Adrenal gland (tissue), 9 donors: ENCODE measurements at regions not wholly inside any gene's neighbourhood (a gene's known extent, or its start where the extent isn't known, plus 50 kb on each side); places are given as distances from the start of the nearest gene placed in this dataset.

Experiments used
- DNase-seq, 7 donors: peaks; one replicate each; pipeline ENCODE4 v3.0.0-alpha.2; 2019 to 2020
- H3K27ac ChIP-seq, 5 donors: fragments of 200-600 bp; sonication (generic) in 4 of 5; 1 replicate in 3 of 5; 2 replicates in 2 of 5; pipeline versions ENCODE4 v1.5.1 to v1.8.0; 2016 to 2020; ENCODE audit warnings: mild to moderate bottlenecking in 1 of 5
- H3K27me3 ChIP-seq: fragments of 200-600 bp; 2 replicates; pipeline ENCODE4 v1.8.0; 2021
- H3K36me3 ChIP-seq, 2 donors: fragments of 200-600 bp; replicated peaks in 1 of 2; 1 replicate in 1 of 2; 2 replicates in 1 of 2; pipeline versions ENCODE4 v1.5.1 to v1.8.0; 2018 to 2022
- H3K4me1 ChIP-seq, 2 donors: fragments of 200-600 bp; replicated peaks in 1 of 2; 1 replicate in 1 of 2; 2 replicates in 1 of 2; pipeline versions ENCODE4 v1.5.1 to v1.8.0; 2018 to 2021
- H3K4me3 ChIP-seq, 4 donors: fragments of 200-600 bp; sonication (generic) in 3 of 4; one replicate each; pipeline ENCODE4 v1.5.1; 2016 to 2018
- H3K9me3 ChIP-seq, 3 donors: fragments of 200-600 bp; sonication (generic) in 1 of 3; replicated peaks in 1 of 3; 1 replicate in 2 of 3; 2 replicates in 1 of 3; pipeline versions ENCODE4 v1.5.1 to v1.8.0; 2016 to 2021
- POLR2A ChIP-seq, 2 donors: fragments of 450-650 bp; IDR thresholded peaks; one replicate each; pipeline ENCODE4 v1.6.1; 2017; ENCODE audit warnings: antibody characterized with exemption in 2 of 2, mild to moderate bottlenecking in 2 of 2, moderate library complexity in 1 of 2
- whole genome bisulfite sequencing, 4 donors: extraction: QIAGEN DNeasy Blood & Tissue Kit in 2 of 4; methylation state at CpG; one replicate each; pipeline versions ENCODE4 v1.1.5 to v1.1.7; 2013 to 2017; 5-methylcytosine and 5-hydroxymethylcytosine counted together
- intact Hi-C, 2 donors: fragments of 100-400 bp; cut with DNase I; formaldehyde crosslinking; loops; one replicate each; pipeline versions ENCODE4 v1.14.1 to v1.15.0; 2022 to 2023
- TF ChIP-seq, protein P1 (sequence below), 6 experiments: fragments of 450-650 bp in 4 of 6; fragments of 200-600 bp in 2 of 6; sonication (generic) in 1 of 6; IDR thresholded peaks; 1 replicate in 5 of 6; 2 replicates in 1 of 6; pipeline versions ENCODE4 v1.5.1 to v1.8.0; 2016 to 2021; ENCODE audit warnings: antibody characterized with exemption in 6 of 6, mild to moderate bottlenecking in 2 of 6, moderate library complexity in 1 of 6
- donor health status: healthy with polysubstance abuse.
- donor health status: Bipolar disorder and iron deficiency.
- donor health status: DM: yes; HTN: yes; CAD: no.
- donor health status: DM: no; HTN: no; CAD: no.
- donor health status: DM: no; HTN: no; CAD: no.

DNA sequence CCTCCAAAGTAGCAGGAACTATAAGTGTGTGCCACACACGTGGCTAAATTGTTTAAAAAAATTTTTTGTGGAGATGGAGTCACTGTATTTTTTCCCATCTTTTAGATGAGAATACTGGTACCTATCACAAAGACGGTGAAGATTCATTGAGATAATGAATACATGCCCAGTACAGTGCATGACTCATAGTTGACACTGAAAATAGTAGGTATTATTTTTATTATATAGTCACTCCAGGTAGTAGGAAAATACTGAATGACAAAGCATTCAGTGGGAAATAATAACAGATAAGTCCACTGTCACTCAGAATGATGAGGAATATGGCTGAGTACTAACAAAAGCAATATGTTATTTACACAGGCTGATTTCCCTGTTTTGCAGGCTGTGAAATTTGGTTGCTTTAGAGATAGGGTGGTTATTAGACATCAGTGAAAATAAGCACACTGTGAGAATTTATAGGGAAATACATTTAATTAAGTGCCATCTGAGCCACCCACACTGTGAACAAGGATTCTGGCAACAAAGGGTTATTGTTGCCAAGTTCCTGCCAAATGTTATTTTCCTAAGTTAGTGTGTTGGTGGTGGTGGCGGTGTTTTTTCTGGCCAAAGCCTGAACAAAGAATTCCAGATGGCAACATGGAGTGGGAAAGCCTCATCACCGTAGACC lies 129.8 kb upstream of the FOXQ1 start:
- no peaks in the 10 kb centered on the region for H3K9me3 ChIP-seq
- TF ChIP-seq, protein P1, sequence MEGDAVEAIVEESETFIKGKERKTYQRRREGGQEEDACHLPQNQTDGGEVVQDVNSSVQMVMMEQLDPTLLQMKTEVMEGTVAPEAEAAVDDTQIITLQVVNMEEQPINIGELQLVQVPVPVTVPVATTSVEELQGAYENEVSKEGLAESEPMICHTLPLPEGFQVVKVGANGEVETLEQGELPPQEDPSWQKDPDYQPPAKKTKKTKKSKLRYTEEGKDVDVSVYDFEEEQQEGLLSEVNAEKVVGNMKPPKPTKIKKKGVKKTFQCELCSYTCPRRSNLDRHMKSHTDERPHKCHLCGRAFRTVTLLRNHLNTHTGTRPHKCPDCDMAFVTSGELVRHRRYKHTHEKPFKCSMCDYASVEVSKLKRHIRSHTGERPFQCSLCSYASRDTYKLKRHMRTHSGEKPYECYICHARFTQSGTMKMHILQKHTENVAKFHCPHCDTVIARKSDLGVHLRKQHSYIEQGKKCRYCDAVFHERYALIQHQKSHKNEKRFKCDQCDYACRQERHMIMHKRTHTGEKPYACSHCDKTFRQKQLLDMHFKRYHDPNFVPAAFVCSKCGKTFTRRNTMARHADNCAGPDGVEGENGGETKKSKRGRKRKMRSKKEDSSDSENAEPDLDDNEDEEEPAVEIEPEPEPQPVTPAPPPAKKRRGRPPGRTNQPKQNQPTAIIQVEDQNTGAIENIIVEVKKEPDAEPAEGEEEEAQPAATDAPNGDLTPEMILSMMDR (IDR thresholded peaks at IDR 0.05), result no peak
- no peak for TF ChIP-seq POLR2A (IDR thresholded peaks at IDR 0.05)
- H3K27ac ChIP-seq, result no peak overlapping the region
- peaks cover 4% of the 10 kb centered on the region for H3K27me3 ChIP-seq
- DNase-seq, result no peak
- WGBS, 4 donors, result 68 to 73% (median 71%) methylated on average over 4 of the region's 4 CpGs
- H3K4me1 ChIP-seq, result no peaks in the 10 kb centered on the region
- no peak overlapping the region for H3K4me3 ChIP-seq
- intact Hi-C loops, result no loop called here
- H3K36me3 ChIP-seq, result no peaks in the 10 kb centered on the region

DNA sequence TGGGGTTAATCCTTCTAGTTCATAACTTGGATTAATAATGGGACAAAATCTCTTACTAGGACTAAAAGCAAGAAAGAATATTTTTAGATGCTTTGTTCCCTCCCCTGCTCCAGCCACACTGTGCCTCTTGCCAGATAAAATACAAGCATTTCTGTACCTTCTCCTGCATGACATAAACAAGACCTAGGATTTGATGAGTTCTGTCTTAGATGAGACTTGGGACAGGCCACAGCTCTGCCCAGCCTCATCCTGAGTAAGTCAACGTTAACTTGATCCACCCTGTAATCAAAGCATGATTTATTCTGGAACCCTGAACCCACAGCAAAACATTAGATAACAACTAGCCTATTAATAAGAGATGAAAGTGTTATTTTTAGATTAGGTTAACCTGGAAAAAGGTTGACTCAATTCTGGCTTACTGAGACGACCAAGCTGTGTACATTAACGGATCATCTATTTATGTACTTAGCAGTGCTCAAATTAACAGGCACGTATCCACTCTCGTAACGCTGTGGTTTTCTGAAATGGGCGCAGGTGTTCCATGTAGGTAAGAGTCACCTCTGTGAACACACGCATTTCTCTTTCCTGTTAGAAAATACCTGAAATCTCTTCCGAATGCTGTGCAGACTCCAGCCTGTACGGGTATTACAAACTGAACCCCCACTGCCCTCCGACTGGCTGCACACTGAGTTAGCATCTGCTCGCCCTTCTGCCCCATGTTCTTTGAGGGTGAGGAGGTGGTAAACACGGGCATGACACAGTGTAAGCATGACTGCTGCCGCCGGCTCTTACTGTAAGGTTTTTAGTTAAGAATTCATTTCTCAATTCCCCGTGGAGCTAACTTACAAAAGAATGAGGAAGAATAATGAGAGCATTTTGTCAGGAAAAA lies 132.1 kb upstream of the FOXQ1 start:
- no peaks in the 10 kb centered on the region for H3K4me1 ChIP-seq
- no peak for DNase-seq
- no peaks in the 10 kb centered on the region for H3K36me3 ChIP-seq
- no peaks in the 10 kb centered on the region for H3K9me3 ChIP-seq
- peaks cover 4% of the 10 kb centered on the region for H3K27me3 ChIP-seq
- no peak overlapping the region for H3K4me3 ChIP-seq
- WGBS, 4 donors, result 70 to 77% (median 73%) methylated on average over 16 of the region's 16 CpGs
- intact Hi-C loops, result no loop called here
- H3K27ac ChIP-seq, result no peak overlapping the region
- TF ChIP-seq, protein P1 (IDR thresholded peaks at IDR 0.05), result no peak
- TF ChIP-seq POLR2A (IDR thresholded peaks at IDR 0.05), result no peak

DNA sequence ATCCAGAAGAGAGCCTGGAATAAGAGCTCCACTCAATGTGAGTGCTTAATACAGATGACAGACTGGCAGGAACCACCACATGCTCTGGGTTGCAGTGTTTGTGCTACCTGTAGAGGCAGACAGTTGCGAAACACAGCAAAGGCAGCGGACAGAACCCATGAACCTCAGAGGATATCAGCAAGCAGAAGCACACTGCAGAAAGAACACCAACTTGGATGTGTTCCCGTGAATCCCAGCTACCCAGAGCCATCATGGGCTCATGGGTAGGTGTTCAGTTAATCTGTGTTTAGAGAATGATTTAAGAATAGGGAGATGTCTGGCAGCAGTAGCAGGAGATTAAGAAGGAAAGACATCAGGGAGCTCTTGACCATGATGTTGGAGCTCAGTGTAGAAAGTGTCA lies 133.3 kb upstream of the FOXQ1 start:
- Histone ChIP-seq H3K36me3 (no peaks in the 10 kb centered on the region), H3K4me1 (no peaks in the 10 kb centered on the region), H3K27ac (no peak overlapping the region), H3K27me3 (peaks cover 4% of the 10 kb centered on the region), H3K9me3 (no peaks in the 10 kb centered on the region), H3K4me3 (no peak overlapping the region)
- intact Hi-C loops, result no loop called here
- WGBS, 4 donors, result 89 to 94% (median 90%) methylated on average over 3 of the region's 3 CpGs
- no peak for TF ChIP-seq POLR2A (IDR thresholded peaks at IDR 0.05)
- TF ChIP-seq, protein P1 (IDR thresholded peaks at IDR 0.05), result no peak
- no peak for DNase-seq

DNA sequence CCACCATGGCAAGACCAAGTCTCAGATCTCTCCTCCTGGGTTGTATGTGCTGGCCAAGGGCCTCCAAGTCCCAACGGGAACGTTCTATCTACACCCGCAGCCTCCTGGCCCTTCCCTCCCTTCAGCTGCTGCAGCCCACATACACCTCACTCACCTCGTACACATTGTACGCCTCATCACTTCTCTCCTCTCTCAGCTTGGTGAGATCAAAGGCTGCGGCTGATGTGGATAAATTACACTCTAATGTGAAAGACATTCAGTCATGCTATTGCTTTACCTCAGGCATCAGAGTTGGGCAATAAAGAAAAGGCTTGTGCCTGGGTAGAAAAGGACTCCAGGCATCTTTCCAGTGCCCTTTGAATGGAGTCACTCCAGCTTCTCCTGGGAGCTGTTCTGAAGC lies 135.3 kb upstream of the FOXQ1 start:
- intact Hi-C loops, result no loop called here
- H3K4me3 ChIP-seq, result no peak overlapping the region
- H3K4me1 ChIP-seq, result no peaks in the 10 kb centered on the region
- peaks cover 4% of the 10 kb centered on the region for H3K27me3 ChIP-seq
- no peak for TF ChIP-seq POLR2A (IDR thresholded peaks at IDR 0.05)
- TF ChIP-seq, protein P1 (IDR thresholded peaks at IDR 0.05), result no peak
- 79 to 86% (median 82%) methylated on average over 6 of the region's 6 CpGs for WGBS, 4 donors
- no peaks in the 10 kb centered on the region for H3K36me3 ChIP-seq
- DNase-seq, result no peak
- no peak overlapping the region for H3K27ac ChIP-seq
- H3K9me3 ChIP-seq, result no peaks in the 10 kb centered on the region
